Stimulated activated CD8-positive, alpha-beta memory T cell treated with anti-CD3 and anti-CD28 coated beads, Interleukin-4, amount 100 ng/mL, for 24 hours (primary cell): ENCODE measurements at regions not wholly inside any gene's neighbourhood (a gene's known extent, or its start where the extent isn't known, plus 50 kb on each side); places are given as distances from the start of the nearest gene placed in this dataset.

ENCODE experiments used
- DNase-seq: peaks from one replicate; pipeline ENCODE4 v3.0.0-alpha.2; 2020; ENCODE audit warnings: low read depth

DNA sequence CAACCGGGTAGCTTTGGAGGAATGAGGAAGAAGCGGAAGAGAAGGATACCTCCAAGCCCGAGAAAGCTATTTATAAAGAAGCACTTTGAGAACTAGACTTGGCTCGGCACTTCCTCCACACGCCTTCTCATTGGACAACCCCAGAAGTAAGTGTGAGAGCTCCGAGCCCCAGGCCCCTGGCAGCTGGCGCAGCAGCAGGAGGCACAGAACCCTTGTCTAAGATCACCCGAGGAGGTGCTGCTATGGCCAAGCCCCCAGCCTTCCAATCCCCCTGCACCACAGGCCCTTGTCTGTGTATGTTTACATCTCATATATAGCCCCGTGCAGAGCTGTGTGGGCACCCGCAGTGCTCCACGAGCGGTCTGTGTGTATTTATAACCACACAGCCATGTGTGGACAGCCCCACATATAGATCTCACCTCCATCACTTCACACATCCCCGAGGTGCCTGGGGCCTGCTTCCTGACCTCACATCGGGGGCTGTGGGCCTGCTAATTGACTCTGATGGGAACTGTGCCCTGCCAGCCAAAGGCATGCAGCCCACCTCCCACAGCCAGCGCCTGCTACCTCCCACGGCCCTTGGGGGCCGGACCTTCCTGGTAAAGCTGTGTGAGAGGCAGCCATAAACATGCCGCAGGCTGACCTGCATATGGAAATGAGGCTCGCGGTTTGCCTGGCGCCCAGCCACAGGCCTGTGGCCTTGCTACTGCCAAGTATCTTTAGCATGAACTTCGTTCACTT is 96.1 kb downstream of the C17orf67 start:
- no peak for DNase-seq

DNA sequence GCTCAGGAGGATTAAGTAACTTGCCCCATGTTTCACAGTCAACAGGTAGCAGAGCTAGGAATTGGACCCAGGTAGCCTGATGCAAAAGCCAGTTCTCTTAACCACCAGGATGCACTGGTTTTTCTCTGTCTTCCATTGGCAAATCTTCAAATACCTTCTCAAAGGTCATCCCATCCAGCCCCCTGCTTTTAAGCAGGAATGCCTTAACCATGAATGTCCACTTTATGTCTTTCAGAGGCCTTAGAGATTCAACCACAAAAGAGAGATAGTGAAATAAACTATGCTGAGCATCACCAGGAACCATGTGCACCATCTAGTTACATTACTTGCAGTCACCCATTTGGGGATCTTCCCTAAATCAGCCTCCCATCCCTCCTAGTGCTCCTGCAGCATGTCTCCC is 94.3 kb downstream of the C17orf67 start:
- no peak for DNase-seq

GRCh38 chr17:56739776-56740175 is 93.9 kb downstream of the C17orf67 start:
- no peak for DNase-seq

DNA sequence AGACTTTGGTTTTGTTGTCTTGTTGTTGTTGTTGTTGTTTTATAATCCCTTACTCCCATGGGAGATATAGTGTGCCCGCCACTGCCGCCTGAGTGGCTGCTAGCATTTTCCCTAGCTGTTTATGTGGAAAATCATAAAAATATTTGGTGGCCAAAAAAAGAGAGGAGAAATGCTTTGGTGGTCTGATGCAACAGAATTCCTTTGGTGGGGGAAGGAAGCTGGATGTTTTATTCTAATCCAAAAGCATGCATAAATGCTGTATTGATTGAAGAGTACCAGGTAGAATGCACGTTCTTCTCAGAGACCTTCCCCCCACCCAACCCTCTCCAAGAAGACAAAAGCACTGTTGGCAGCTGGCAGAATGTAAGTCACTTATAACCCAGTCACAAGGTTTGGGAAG is 93.2 kb downstream of the C17orf67 start:
- DNase-seq: no peak
